GM21381 (cell line): ENCODE measurements at regions not wholly inside any gene's neighbourhood (a gene's known extent, or its start where the extent isn't known, plus 50 kb on each side); places are given as distances from the start of the nearest gene placed in this dataset.

Source experiments
- ATAC-seq: cut with Tn5 transposase; IDR thresholded peaks from one replicate; pipeline ENCODE4 v1.9.1; 2021; ENCODE audit warnings: mild to moderate bottlenecking, moderate library complexity; ENCODE audit not compliant: unreplicated experiment

GRCh38 chrY:15478348-15478963 lies 954.1 kb downstream of the NLGN4Y start:
- ATAC-seq, result no peak

- ATAC-seq, result no peak
These were observed 976.2 kb downstream of the NLGN4Y start for GRCh38 chrY:15500536-15500935.

- ATAC-seq, result no peak
These were observed 976.9 kb downstream of the NLGN4Y start for GRCh38 chrY:15501181-15501580.

DNA sequence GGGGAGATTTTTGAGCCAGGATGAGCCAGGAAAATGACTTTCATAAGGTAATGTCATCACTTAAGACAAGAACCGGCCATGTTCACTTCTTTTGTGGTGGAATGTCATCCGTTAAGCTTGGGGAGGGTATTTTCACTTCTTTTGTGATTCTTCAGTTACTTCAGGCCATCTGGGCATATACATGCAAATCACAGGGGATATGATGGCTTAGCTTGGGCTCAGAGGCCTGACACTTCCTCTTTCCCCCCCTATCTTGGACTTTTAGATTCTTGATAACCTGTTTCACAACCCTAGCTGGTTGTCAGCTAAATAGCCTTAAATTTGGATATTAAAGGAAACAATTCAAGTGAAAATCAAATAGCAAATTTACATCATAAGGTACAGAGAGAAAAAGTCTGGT lies 986.0 kb downstream of the NLGN4Y start:
- ATAC-seq, result no peak

DNA sequence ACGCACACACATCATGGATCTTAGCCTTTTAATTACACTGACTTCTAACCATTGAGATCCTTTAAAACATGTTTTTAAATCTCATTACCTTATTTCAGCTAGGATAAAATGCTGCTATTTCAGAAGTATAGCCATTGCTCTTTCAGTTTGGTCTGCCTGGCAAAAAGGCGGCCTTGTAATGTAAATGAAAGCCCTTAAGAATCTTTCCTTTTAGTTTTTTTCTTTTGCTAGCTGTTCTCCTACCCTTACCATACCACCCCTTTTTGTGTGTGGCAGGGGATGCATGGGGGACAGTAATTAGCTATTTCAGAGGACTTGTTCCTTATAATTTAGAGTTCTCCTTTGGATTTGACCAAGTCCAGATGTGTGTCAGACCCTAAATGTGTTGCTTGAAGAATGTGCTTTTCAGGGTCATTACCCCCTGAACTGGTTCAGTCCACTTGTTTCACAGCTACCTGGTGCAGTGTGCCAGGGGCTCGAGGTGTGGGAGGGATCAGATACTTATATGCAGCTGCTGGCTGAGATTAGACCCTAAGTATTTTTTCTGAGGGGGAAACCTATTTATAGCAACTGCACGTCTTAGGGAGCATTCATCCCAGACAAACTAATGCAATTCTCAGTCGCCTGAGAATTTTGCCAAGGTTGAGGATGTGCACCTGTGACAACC lies 986.8 kb downstream of the NLGN4Y start:
- ATAC-seq, result no peak

- no peak for ATAC-seq
These were observed 1010.8 kb downstream of the NLGN4Y start for GRCh38 chrY:15535131-15535530.

- ATAC-seq, result no peak
These were observed 1011.6 kb downstream of the NLGN4Y start for GRCh38 chrY:15535784-15536511.

DNA sequence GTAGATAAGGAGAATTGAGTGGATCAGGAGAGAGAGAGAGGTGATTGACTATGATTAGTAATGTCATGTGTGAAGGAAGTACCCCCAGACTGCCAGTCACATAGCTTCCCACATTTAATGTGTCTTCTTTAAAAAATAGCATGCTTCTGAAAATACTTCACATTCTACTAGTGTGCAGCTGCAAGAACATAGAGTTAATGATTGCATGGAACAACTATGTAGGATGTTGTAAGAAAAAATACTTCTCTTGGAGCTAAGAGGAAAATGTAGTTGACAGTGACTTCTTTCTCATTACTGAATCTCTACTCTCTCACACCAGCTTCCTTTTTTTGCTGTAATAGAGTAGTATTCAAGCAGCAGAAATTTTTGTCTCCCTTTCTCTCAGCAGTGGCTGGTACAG lies 1016.2 kb downstream of the NLGN4Y start:
- no peak for ATAC-seq

DNA sequence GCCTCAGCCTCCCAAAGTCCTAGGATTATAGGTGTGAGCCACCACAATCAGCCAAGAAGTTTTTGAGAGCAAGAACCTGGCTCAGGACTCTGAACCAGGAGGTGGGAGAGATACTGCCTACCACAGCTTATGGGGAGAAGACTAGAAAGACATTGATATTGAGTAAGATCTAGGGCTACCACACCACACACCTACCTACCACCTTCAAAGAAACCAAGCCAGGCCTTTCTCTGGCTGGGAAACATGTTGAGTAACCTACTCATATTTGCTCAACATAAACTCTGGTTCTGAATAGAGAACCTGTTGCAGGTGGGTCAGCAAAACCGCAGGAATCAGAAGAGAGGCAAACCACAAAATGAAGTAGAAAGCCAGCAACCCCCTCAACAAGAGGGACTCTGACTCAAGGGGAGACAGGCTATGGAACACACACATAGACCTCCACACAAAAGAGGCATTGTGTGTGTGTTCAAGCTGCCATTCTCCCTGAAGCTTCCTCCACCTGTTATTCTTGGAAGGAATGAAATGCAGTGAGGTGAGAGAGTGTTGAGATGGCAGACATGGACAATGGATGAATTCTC lies 1021.9 kb downstream of the NLGN4Y start:
- no peak for ATAC-seq

GRCh38 chrY:15552074-15552473 lies 1027.7 kb downstream of the NLGN4Y start:
- no peak for ATAC-seq

GRCh38 chrY:15554991-15555390 lies 1030.7 kb downstream of the NLGN4Y start:
- no peak for ATAC-seq

DNA sequence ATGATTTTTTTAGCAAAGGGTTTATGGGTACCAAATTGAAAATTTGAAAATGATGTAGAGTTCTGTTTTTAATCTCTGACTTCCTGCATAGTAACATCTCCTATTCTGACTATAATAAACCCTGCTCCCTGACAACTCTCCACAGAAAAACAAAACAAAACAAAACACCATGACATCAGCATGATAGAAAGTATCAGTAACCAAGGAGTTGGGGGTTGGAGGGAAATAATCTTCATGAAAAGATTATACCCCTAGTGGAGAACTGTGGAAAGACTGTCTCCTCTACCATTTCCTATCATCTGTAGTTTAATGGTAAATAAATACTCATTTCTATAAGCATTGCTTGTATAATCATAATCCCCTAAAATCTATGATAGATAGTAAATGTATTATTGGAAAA lies 1034.8 kb downstream of the NLGN4Y start:
- no peak for ATAC-seq

DNA sequence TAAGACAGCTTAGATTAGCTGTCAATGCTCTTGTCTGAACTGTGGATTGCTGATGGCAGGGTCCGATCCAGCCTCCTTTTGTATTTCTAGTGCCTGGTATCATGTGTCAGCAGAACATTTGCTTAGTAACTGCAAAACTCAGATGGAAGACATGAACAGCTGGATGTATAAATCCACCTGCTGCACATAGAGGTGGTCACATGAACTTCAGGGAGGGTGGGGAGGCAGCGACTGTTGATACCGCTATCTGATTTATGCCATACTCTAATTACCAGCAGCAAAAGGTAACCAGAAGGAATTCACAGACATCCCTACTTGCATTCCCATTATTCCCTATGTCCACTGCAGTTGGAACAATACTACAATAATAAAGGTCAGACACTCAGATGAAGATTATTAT lies 1036.5 kb downstream of the NLGN4Y start:
- ATAC-seq, result no peak

DNA sequence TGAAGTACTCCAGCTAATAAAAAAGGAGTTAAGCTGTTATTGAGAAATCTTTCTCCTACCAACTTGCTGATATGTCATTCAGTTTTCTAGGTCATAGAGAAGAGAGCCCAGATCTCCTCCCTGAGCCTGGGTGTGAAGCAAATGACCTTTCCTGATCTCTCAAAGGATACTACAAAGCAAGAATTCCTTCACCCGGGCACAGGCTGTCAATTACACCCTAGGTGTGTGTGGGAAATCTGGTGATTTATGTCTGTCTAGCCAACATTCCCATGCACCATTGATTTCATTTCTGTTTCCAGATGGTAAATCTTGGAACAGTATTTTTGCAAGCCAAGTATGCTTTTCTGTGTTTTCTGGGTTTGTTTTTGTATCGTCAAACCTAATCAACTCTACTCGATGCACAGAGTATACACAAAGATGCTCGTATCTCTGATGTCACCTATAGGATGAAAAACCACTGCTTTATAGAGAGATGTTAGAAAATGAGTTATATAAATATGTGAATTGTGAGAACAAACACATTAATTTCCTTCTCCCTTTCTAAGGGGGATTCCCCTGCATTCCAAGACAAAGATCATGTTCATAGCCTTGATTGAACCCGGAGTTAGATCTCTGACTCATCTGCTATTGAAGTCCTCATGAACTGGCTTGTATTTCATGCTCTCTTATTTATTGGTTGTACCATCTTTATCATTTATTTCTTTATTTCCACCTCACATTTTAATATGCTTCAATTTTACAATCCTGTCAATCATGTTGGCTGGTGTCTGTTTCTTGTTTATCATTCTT lies 1037.4 kb downstream of the NLGN4Y start:
- ATAC-seq, result no peak

DNA sequence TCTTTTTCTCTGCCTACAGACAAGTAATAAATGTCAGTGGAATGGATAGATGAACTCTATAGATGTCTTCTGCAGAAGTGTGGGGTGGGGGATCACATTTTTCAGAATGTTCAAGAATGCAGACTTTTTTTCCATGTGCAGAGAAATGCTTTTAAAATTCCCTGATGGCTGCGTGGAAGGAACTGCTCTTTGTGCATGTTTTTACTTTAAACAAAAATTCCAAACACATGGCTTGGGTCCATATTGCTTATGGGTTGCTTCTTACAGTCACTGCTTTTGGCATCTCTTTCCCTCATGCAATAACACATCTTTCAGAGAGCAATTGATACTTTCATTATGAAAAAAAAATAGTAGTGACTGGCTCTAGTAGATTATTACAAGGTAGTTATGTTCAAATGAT lies 1053.6 kb downstream of the NLGN4Y start:
- no peak for ATAC-seq

- ATAC-seq, result no peak
These were observed 1054.4 kb downstream of the NLGN4Y start for GRCh38 chrY:15578761-15579160.

DNA sequence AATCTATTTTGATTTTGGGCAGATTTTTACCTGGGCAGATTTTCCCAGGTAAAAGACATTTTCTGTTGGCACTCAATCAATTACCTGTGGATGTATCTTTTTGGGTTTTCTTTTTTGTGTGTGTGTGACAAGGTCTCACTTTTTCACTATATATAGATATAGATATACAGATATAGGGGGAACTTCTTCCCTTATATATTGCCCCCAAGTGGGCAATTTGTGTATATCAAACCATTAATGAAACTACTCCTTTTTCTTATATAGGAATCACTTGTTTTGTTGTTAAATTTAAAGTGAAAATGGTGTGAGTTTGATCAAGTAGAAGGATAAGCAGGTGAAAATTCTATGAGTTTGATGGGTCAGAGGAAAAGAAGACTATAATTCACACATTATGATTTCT lies 1054.9 kb downstream of the NLGN4Y start:
- no peak for ATAC-seq

DNA sequence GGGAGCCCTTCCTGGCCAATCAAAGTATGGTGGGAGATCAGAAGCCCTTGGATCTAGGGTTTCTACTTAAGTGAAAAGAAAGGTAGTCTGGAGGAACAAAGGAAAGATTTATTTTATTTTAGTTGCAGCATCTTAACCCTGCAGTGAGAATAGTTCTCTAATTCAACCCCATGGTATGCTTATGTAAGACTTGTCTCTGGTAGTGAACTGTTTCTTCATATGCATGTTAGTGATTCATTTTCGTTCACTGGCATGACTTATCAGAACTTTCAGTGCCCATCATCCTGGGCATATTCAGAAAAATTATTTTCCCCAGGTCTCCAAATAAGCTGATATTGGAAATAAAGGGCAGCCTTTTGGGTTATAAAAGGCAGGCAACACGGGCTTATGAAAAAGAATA lies 1058.8 kb downstream of the NLGN4Y start:
- no peak for ATAC-seq

DNA sequence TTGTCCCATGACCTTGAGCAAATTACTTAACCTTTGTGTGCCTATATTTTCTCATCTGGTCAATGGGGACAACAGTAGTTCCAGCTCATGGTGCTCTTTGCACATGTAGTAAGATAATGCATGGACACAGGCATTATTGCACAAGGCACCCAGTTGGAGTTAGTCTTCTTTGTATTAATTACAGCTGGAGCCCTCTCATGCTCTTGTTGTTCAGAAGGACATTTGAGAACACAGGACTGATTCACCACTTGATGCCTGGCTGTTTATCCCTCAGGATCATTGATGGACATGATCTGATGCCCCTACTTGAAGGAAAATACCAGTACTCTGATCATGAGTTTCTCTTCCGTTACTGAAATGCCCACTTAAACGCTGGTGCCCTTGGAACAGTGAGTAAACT lies 1068.6 kb downstream of the NLGN4Y start:
- ATAC-seq, result no peak

GRCh38 chrY:15593476-15594160 lies 1069.3 kb downstream of the NLGN4Y start:
- no peak for ATAC-seq

DNA sequence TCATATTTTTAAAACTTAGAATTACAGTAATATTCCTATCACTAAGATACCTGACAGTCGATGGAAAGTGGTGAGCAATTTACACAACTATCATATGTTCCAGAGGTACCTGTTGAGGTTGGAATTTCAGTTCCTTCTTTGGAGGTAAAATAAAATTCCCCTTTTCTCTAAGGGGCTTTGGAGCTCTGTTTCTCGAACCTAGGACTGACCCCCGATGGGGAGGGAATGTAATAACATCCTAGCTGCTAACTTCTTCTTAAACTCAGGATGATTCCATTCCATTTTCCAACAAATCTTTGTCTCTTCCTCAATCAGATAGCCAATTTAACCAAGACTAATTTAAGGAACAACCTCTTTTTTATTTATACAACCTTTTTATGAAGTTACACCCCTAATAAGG lies 1069.8 kb downstream of the NLGN4Y start:
- no peak for ATAC-seq
